ENCODE measurements at regions not wholly inside any gene's neighbourhood (a gene's known extent, or its start where the extent isn't known, plus 50 kb on each side); places are given as distances from the start of the nearest gene placed in this dataset.

GRCh38 chr20:53738039-53738944, 144.7 kb upstream of the ZNF217 start:
- TF ChIP-seq EZH2 (IDR thresholded peaks at IDR 0.05), result no peak
- TF ChIP-seq EZH2phosphoT487 (IDR thresholded peaks at IDR 0.05), result no peak

Data from neural progenitor cell (in vitro differentiated cells).